ENCODE measurements at regions not wholly inside any gene's neighbourhood (a gene's known extent, or its start where the extent isn't known, plus 50 kb on each side); places are given as distances from the start of the nearest gene placed in this dataset.

DNA sequence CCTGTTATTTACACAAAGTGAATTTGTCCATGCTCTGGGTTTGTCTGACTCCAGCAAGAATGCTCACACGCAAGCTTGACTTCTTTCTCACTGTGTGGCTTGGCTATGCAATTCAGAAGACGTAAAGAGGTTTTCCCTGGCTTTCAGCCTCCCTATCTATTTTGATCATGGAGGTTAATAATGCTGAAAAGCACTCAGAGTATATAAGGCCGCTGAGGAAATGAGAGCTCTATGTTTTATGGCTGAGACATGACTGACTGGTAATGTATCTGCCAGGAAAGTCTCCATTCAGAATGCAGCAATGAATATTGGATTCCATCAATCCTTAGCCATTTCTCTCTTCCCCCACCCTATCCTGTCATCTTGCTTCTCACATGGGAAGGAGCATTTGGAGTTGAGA is 417.3 kb downstream of the DMAC1 start:
- Histone ChIP-seq H3K4me1 (ENCODE audit: insufficient read depth, low read length, severe bottlenecking) (no peaks in the 10 kb centered on the region), H2AFZ (ENCODE audit: low read length) (no peak overlapping the region), H3F3A (ENCODE audit: insufficient read depth, low read length) (no peaks in the 10 kb centered on the region), H3K27me3 (ENCODE audit: insufficient read depth, low read length) (no peaks in the 10 kb centered on the region), H3K4me3 (ENCODE audit: low read depth, low read length, poor library complexity, severe bottlenecking) (no peak overlapping the region), H3K27ac (ENCODE audit: low read depth, low read length, poor library complexity, severe bottlenecking) (no peak overlapping the region), H3K36me3 (ENCODE audit: insufficient read depth, low read length) (no peaks in the 10 kb centered on the region), H3K9me2 (ENCODE audit: low read depth, low read length) (no peaks in the 10 kb centered on the region), H3K4me2 (ENCODE audit: low read length) (no peak overlapping the region), H3K79me2 (ENCODE audit: insufficient read depth, low read length) (no peaks in the 10 kb centered on the region), H4K20me1 (ENCODE audit: insufficient read depth, low read length) (no peaks in the 10 kb centered on the region), H3K9ac (ENCODE audit: low read length) (no peak overlapping the region), H3K9me3 (ENCODE audit: low read length) (no peaks in the 10 kb centered on the region)
- TF ChIP-seq CTCF (IDR thresholded peaks at IDR 0.05; ENCODE audit: low read length) (no peak), EZH2 (IDR thresholded peaks at IDR 0.05; ENCODE audit: borderline replicate concordance, low read length) (no peak)

- no peaks in the 10 kb centered on the region for H4K20me1 ChIP-seq (ENCODE audit: insufficient read depth, low read length)
- H3K4me1 ChIP-seq (ENCODE audit: insufficient read depth, low read length, severe bottlenecking): no peaks in the 10 kb centered on the region
- H3K9ac ChIP-seq (ENCODE audit: low read length): no peak overlapping the region
- H3K27me3 ChIP-seq (ENCODE audit: insufficient read depth, low read length): no peaks in the 10 kb centered on the region; the same call in 1 of the 2 replicates
- H3K4me3 ChIP-seq (ENCODE audit: low read depth, low read length, poor library complexity, severe bottlenecking): no peak overlapping the region
- no peaks in the 10 kb centered on the region for H3K36me3 ChIP-seq (ENCODE audit: insufficient read depth, low read length)
- H2AFZ ChIP-seq (ENCODE audit: low read length): no peak overlapping the region
- no peaks in the 10 kb centered on the region for H3K9me3 ChIP-seq (ENCODE audit: low read length)
- no peaks in the 10 kb centered on the region for H3K9me2 ChIP-seq (ENCODE audit: low read depth, low read length)
- H3K4me2 ChIP-seq (ENCODE audit: low read length): no peak overlapping the region
- H3F3A ChIP-seq (ENCODE audit: insufficient read depth, low read length): no peaks in the 10 kb centered on the region
- H3K27ac ChIP-seq (ENCODE audit: low read depth, low read length, poor library complexity, severe bottlenecking): no peak overlapping the region
- no peaks in the 10 kb centered on the region for H3K79me2 ChIP-seq (ENCODE audit: insufficient read depth, low read length)
- no peak for TF ChIP-seq EZH2 (IDR thresholded peaks at IDR 0.05; ENCODE audit: borderline replicate concordance, low read length)
- no peak for TF ChIP-seq CTCF (IDR thresholded peaks at IDR 0.05; ENCODE audit: low read length)
Measured at GRCh38 chr9:7377489-7377888, 422.1 kb downstream of the DMAC1 start.

- no peaks in the 10 kb centered on the region for H3K4me1 ChIP-seq (ENCODE audit: insufficient read depth, low read length, severe bottlenecking)
- TF ChIP-seq CTCF (IDR thresholded peaks at IDR 0.05; ENCODE audit: low read length): no peak
- no peak for TF ChIP-seq EZH2 (IDR thresholded peaks at IDR 0.05; ENCODE audit: borderline replicate concordance, low read length)
Measured at GRCh38 chr9:7376833-7377232, 422.7 kb downstream of the DMAC1 start.

More at GRCh38 chr9:7376833-7377232, 422.7 kb downstream of the DMAC1 start:
- Histone ChIP-seq H3F3A (ENCODE audit: insufficient read depth, low read length) (no peaks in the 10 kb centered on the region), H3K36me3 (ENCODE audit: insufficient read depth, low read length) (no peaks in the 10 kb centered on the region), H3K4me3 (ENCODE audit: low read depth, low read length, poor library complexity, severe bottlenecking) (no peak overlapping the region), H3K9me2 (ENCODE audit: low read depth, low read length) (no peaks in the 10 kb centered on the region), H3K9me3 (ENCODE audit: low read length) (no peaks in the 10 kb centered on the region), H3K79me2 (ENCODE audit: insufficient read depth, low read length) (no peaks in the 10 kb centered on the region), H2AFZ (ENCODE audit: low read length) (no peak overlapping the region), H3K27ac (ENCODE audit: low read depth, low read length, poor library complexity, severe bottlenecking) (no peak overlapping the region), H3K27me3 (ENCODE audit: insufficient read depth, low read length) (no peaks in the 10 kb centered on the region; the same call in 1 of the 2 replicates), H3K9ac (ENCODE audit: low read length) (no peak overlapping the region), H4K20me1 (ENCODE audit: insufficient read depth, low read length) (no peaks in the 10 kb centered on the region), H3K4me2 (ENCODE audit: low read length) (no peak overlapping the region)
